Panc1 (cell line): ENCODE measurements at regions not wholly inside any gene's neighbourhood (a gene's known extent, or its start where the extent isn't known, plus 50 kb on each side); places are given as distances from the start of the nearest gene placed in this dataset.

ENCODE experiments used
- POLR2AphosphoS5 ChIP-seq: IDR thresholded peaks from 2 replicates; pipeline ENCODE4 v1.6.1; 2012; ENCODE audit warnings: mild to moderate bottlenecking, low read depth, low read length, moderate library complexity
- SIN3A ChIP-seq: IDR thresholded peaks from 2 replicates; pipeline ENCODE4 v1.6.1; 2012; ENCODE audit warnings: low read depth, mild to moderate bottlenecking, low read length, moderate library complexity, borderline replicate concordance; ENCODE audit not compliant: insufficient read depth
- TF ChIP-seq, protein P1 (sequence below): fragments of 450-650 bp; IDR thresholded peaks from 2 replicates; pipeline ENCODE4 v1.5.1; 2017; ENCODE audit warnings: mild to moderate bottlenecking
- TF ChIP-seq, protein P2 (sequence below), 2 experiments: IDR thresholded peaks; 2 replicates each; pipeline ENCODE4 v1.6.1; 2011 to 2012; ENCODE audit warnings: low read depth in 2 of 2, control low read depth in 1 of 2, low read length in 1 of 2, mild to moderate bottlenecking in 1 of 2, moderate library complexity in 1 of 2; ENCODE audit not compliant: insufficient read depth in 1 of 2

DNA sequence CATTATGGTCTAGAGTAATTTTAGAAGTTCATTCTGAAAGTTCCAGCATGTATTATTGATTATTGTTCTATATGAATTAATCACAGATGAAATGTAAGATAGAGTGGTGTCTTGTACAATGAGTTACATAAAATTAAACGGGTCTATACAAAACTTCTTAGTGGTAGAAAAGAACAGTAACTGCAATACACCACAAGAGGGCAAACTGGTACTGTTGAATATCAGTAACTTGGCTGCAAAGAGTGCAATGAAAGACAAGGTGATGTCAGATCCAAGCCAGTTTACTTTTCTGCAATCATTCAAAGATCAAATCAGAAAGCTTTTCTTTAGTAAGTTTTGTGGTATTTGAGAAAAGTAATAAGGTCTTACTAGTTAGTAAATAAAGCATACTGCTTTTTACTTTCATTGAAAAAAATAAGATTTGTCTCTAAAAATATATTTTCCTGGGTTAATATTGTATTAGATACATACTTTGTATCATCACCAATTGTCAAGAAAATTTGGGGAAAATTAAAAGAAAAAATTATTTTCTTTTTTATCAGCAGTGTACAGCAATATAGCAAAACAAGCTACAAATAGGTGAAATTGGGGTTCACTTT, 66.4 kb upstream of the BTG3 start:
- TF ChIP-seq, protein P1, sequence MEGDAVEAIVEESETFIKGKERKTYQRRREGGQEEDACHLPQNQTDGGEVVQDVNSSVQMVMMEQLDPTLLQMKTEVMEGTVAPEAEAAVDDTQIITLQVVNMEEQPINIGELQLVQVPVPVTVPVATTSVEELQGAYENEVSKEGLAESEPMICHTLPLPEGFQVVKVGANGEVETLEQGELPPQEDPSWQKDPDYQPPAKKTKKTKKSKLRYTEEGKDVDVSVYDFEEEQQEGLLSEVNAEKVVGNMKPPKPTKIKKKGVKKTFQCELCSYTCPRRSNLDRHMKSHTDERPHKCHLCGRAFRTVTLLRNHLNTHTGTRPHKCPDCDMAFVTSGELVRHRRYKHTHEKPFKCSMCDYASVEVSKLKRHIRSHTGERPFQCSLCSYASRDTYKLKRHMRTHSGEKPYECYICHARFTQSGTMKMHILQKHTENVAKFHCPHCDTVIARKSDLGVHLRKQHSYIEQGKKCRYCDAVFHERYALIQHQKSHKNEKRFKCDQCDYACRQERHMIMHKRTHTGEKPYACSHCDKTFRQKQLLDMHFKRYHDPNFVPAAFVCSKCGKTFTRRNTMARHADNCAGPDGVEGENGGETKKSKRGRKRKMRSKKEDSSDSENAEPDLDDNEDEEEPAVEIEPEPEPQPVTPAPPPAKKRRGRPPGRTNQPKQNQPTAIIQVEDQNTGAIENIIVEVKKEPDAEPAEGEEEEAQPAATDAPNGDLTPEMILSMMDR = peak; percentile 70; the same call in 1 of the 2 replicates
- TF ChIP-seq POLR2AphosphoS5 (no peak), SIN3A (no peak)
- TF ChIP-seq, protein P2, sequence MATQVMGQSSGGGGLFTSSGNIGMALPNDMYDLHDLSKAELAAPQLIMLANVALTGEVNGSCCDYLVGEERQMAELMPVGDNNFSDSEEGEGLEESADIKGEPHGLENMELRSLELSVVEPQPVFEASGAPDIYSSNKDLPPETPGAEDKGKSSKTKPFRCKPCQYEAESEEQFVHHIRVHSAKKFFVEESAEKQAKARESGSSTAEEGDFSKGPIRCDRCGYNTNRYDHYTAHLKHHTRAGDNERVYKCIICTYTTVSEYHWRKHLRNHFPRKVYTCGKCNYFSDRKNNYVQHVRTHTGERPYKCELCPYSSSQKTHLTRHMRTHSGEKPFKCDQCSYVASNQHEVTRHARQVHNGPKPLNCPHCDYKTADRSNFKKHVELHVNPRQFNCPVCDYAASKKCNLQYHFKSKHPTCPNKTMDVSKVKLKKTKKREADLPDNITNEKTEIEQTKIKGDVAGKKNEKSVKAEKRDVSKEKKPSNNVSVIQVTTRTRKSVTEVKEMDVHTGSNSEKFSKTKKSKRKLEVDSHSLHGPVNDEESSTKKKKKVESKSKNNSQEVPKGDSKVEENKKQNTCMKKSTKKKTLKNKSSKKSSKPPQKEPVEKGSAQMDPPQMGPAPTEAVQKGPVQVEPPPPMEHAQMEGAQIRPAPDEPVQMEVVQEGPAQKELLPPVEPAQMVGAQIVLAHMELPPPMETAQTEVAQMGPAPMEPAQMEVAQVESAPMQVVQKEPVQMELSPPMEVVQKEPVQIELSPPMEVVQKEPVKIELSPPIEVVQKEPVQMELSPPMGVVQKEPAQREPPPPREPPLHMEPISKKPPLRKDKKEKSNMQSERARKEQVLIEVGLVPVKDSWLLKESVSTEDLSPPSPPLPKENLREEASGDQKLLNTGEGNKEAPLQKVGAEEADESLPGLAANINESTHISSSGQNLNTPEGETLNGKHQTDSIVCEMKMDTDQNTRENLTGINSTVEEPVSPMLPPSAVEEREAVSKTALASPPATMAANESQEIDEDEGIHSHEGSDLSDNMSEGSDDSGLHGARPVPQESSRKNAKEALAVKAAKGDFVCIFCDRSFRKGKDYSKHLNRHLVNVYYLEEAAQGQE (IDR thresholded peaks at IDR 0.05; ENCODE audit: insufficient read depth in 1 of 2, low read depth in 2 of 2, low read length in 1 of 2) = no peak
